Activated CD4-positive, alpha-beta memory T cell treated with anti-CD3 and anti-CD28 coated beads for 36 hours (primary cell): ENCODE measurements at regions not wholly inside any gene's neighbourhood (a gene's known extent, or its start where the extent isn't known, plus 50 kb on each side); places are given as distances from the start of the nearest gene placed in this dataset.

Source experiments
- CTCF ChIA-PET: fragments of 350-600 bp; sonication (Branson Sonifier 250); formaldehyde crosslinking; loops from one replicate; lab custom pipeline; 2021; ENCODE audit warnings: antibody characterized with exemption, inconsistent platforms; lab: Charles Lee
- POLR2A ChIA-PET: fragments of 350-600 bp; sonication (Branson Sonifier 250); formaldehyde crosslinking; loops from one replicate; lab custom pipeline; 2021; ENCODE audit warnings: antibody characterized with exemption; lab: Charles Lee
- DNase-seq: peaks from one replicate; pipeline ENCODE4 v3.0.0-alpha.2; 2020
- H3K27ac Mint-ChIP-seq: one replicate; pipeline ENCODE4 v1.8.0; 2021; ENCODE audit warnings: mixed read lengths
- H3K27me3 Mint-ChIP-seq: one replicate; pipeline ENCODE4 v1.8.0; 2021; ENCODE audit warnings: mixed read lengths
- H3K36me3 Mint-ChIP-seq: one replicate; pipeline ENCODE4 v1.8.0; 2021; ENCODE audit warnings: mixed read lengths
- H3K4me1 Mint-ChIP-seq: one replicate; pipeline ENCODE4 v1.8.0; 2021; ENCODE audit warnings: low read depth, mixed read lengths
- H3K4me3 Mint-ChIP-seq: one replicate; pipeline ENCODE4 v1.8.0; 2021; ENCODE audit warnings: mild to moderate bottlenecking, mixed read lengths
- H3K9me3 Mint-ChIP-seq: one replicate; pipeline ENCODE4 v1.8.0; 2021; ENCODE audit warnings: mixed read lengths
- intact Hi-C: fragments of 100-400 bp; cut with micrococcal nuclease; formaldehyde crosslinking; loops from one replicate; pipeline ENCODE4 v1.15.1; 2023

GRCh38 chr3:193901007-193901406 is 234.9 kb upstream of the HES1 start:
- Mint-ChIP-seq H3K4me3 (no peak overlapping the region), H3K4me1 (no peaks in the 10 kb centered on the region), H3K36me3 (no peaks in the 10 kb centered on the region), H3K9me3 (peaks cover 6% of the 10 kb centered on the region), H3K27ac (no peak overlapping the region), H3K27me3 (peaks cover 3% of the 10 kb centered on the region)
- CTCF ChIA-PET: no interaction called here
- POLR2A ChIA-PET: no interaction called here
- intact Hi-C loops: no loop called here
- no peak for DNase-seq

DNA sequence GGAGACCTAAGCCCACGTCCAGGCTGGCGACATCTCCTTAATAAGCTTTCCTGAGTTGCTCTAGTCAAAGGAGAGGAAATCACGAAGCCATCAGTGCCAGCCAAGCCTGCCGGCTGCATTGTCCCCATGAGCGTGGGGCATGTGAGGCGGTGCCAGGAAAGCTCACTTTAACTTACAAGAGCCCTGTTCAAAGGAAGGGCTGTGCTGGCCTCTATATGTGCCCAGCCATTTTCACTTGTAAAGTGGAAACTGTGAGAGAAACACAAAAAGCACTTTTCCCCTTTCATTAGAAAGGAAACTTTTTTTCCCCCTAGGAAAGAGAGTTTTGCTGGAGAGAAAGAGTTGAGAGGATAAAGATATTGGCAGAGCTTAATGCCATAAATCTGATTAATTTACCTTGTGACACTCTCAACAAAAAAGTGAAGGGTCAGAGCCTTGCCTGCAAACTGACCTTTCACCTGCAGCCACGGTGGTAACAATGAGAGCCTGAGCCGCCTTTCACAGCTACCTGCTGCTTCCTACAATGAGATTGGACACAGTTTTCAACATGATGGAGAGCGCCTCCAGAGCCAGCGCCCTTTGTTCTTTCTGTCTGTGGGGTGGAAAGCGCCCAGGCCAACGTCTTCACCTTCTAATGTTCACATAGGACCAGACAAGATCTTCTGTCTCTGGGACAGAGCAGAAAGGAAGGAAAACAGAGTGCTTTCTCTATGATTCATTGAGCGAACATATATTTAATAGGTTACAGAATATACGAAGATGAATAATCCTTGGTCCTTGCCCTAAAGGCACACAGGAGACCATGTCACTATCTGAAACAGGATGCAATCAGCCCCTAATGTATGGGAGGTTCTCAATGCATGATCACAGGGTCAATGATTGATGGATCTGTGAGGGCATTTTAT is 233.1 kb upstream of the HES1 start:
- H3K9me3 Mint-ChIP-seq: peaks cover 9% of the 10 kb centered on the region
- DNase-seq: no peak
- H3K4me3 Mint-ChIP-seq: no peak overlapping the region
- no peaks in the 10 kb centered on the region for H3K36me3 Mint-ChIP-seq
- no peaks in the 10 kb centered on the region for H3K4me1 Mint-ChIP-seq
- peaks cover 3% of the 10 kb centered on the region for H3K27me3 Mint-ChIP-seq
- H3K27ac Mint-ChIP-seq: no peak overlapping the region
- intact Hi-C loops: no loop called here
- ChIA-PET POLR2A (no interaction called here), CTCF (interaction anchor here (1.2 kb wide), 1 partner anchor 413 kb away, joined by 5 read pairs; no protein-coding TSS in a partner anchor)

DNA sequence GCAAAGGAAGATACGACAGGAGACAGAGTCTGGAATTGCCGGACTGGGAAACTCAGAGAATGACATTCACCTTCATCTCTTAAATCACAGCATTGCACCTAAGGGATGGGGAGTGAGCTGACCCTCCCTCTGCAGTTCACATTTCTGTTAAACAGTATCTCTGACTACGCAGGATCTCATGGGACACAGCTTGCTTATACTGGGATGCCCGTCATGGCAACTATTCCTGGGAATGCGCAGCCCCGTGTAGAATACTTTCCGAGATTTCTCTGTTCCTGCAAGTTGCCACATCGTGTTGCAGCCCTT is 232.5 kb upstream of the HES1 start:
- Mint-ChIP-seq H3K9me3 (peaks cover 15% of the 10 kb centered on the region), H3K4me1 (no peaks in the 10 kb centered on the region), H3K4me3 (no peak overlapping the region), H3K27ac (no peak overlapping the region), H3K27me3 (peaks cover 3% of the 10 kb centered on the region), H3K36me3 (peaks cover 4% of the 10 kb centered on the region)
- no peak for DNase-seq
- ChIA-PET POLR2A (no interaction called here), CTCF (no interaction called here)
- intact Hi-C loops: no loop called here

- H3K27me3 Mint-ChIP-seq: peaks cover 3% of the 10 kb centered on the region
- H3K36me3 Mint-ChIP-seq: peaks cover 4% of the 10 kb centered on the region
- peaks cover 18% of the 10 kb centered on the region for H3K9me3 Mint-ChIP-seq
- CTCF ChIA-PET: no interaction called here
- POLR2A ChIA-PET: no interaction called here
- no peaks in the 10 kb centered on the region for H3K4me1 Mint-ChIP-seq
- intact Hi-C loops: no loop called here
- no peak for DNase-seq
- H3K4me3 Mint-ChIP-seq: no peak overlapping the region
- no peak overlapping the region for H3K27ac Mint-ChIP-seq
Observed at GRCh38 chr3:193903966-193904365, 232.0 kb upstream of the HES1 start.

- POLR2A ChIA-PET: no interaction called here
- no peak overlapping the region for H3K27ac Mint-ChIP-seq
- CTCF ChIA-PET: no interaction called here
- peaks cover 2% of the 10 kb centered on the region for H3K27me3 Mint-ChIP-seq
- DNase-seq: no peak
- H3K4me1 Mint-ChIP-seq: peaks cover 11% of the 10 kb centered on the region
- intact Hi-C loops: no loop called here
- H3K9me3 Mint-ChIP-seq: peaks cover 17% of the 10 kb centered on the region
- no peak overlapping the region for H3K4me3 Mint-ChIP-seq
- peaks cover 4% of the 10 kb centered on the region for H3K36me3 Mint-ChIP-seq
Observed at GRCh38 chr3:193905541-193906396, 230.2 kb upstream of the HES1 start.

DNA sequence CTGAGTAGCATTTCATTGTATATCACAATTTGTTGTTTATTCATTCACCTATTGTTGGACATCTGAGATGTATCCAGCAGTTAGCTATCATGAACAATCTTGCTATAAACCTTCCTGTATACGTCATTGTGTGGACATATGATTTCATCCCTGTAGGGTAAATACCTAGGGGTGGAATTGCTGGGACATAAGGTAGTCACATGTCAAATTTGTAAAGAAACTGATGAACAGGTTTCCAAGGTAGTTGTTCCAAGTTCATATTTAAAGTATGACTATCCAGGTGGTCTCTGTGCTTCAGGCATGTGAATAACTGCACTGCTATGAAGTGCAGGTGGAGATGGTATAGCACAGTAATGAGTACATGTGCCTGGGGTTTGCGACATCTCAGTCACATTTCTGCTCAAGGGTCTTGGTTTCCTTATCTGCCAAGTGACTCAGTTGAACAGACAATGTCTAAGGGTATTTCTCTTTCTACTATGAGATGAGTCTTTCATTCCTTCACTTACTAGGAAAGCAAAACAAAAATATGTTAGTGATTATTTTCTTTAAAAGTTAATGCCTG is 229.0 kb upstream of the HES1 start:
- no peak overlapping the region for H3K4me3 Mint-ChIP-seq
- peaks cover 12% of the 10 kb centered on the region for H3K9me3 Mint-ChIP-seq
- H3K4me1 Mint-ChIP-seq: peaks cover 19% of the 10 kb centered on the region
- ChIA-PET POLR2A (no interaction called here), CTCF (no interaction called here)
- intact Hi-C loops: no loop called here
- H3K27ac Mint-ChIP-seq: no peak overlapping the region
- DNase-seq: no peak
- H3K36me3 Mint-ChIP-seq: peaks cover 4% of the 10 kb centered on the region
- H3K27me3 Mint-ChIP-seq: peaks cover 1% of the 10 kb centered on the region

DNA sequence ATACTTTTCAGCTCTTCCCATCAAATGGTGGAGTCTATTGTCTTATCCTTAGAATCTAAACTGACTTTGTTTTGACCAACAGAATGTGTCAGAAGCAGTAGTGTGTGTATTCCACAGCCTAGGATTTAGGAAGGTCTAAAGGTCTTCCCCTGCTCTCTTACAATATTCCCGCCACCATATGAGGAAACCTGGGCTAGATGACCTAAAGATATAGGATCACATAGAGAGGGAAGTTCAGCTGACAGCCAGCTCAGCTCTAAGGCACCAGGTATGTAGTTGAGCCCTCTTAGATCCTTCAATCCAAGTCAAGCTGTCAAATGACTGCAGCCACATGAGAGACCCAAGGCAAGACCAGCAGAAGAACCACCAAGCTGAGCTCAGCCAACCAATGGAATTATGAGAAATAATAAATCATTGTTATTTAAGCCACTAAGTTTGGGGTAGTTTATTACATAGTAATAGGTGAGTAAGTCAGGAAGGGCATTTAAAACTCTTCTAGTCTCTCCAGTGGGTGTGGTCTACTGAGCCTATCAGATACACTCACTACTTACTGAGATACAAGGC is 227.7 kb upstream of the HES1 start:
- intact Hi-C loops: no loop called here

GRCh38 chr3:193909387-193909786 is 226.6 kb upstream of the HES1 start:
- H3K4me1 Mint-ChIP-seq: peaks cover 21% of the 10 kb centered on the region
- no peak for DNase-seq
- H3K36me3 Mint-ChIP-seq: peaks cover 4% of the 10 kb centered on the region
- H3K27ac Mint-ChIP-seq: no peak overlapping the region
- intact Hi-C loops: no loop called here
- H3K9me3 Mint-ChIP-seq: peaks cover 12% of the 10 kb centered on the region
- H3K27me3 Mint-ChIP-seq: no peaks in the 10 kb centered on the region
- CTCF ChIA-PET: no interaction called here
- POLR2A ChIA-PET: no interaction called here
- no peak overlapping the region for H3K4me3 Mint-ChIP-seq

More for the DNA sequence above, 227.7 kb upstream of the HES1 start:
- H3K27ac Mint-ChIP-seq: no peak overlapping the region
- ChIA-PET POLR2A (no interaction called here), CTCF (no interaction called here)
- peaks cover 1% of the 10 kb centered on the region for H3K27me3 Mint-ChIP-seq
- H3K9me3 Mint-ChIP-seq: peaks cover 12% of the 10 kb centered on the region
- H3K36me3 Mint-ChIP-seq: peaks cover 4% of the 10 kb centered on the region
- no peak overlapping the region for H3K4me3 Mint-ChIP-seq
- peaks cover 21% of the 10 kb centered on the region for H3K4me1 Mint-ChIP-seq
- no peak for DNase-seq

DNA sequence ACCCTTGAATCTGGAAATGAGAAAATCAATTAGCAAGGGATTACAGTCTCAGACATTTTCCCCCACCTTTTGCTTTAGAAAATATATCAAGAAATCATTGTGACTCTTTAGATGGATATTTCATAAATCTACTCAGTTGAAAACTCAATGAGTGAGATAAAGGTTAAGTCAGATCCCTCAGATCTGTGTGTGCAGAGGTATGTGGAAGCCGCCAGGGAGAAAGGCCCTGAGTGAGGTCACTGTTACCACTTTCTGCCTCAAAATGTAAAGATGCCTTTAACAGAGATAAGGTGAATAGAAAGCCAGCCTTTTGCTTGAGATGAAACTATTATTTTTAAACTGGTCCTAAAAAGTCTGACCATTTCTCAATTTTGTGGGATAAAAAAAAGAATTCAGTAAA is 225.6 kb upstream of the HES1 start:
- no peak for DNase-seq
- H3K27me3 Mint-ChIP-seq: no peaks in the 10 kb centered on the region
- H3K9me3 Mint-ChIP-seq: peaks cover 12% of the 10 kb centered on the region
- H3K27ac Mint-ChIP-seq: no peak overlapping the region
- POLR2A ChIA-PET: no interaction called here
- peaks cover 4% of the 10 kb centered on the region for H3K36me3 Mint-ChIP-seq
- CTCF ChIA-PET: no interaction called here
- no peak overlapping the region for H3K4me3 Mint-ChIP-seq
- H3K4me1 Mint-ChIP-seq: peaks cover 21% of the 10 kb centered on the region
- intact Hi-C loops: loop anchor here (2.0 kb wide), 1 partner anchor 54 kb away; no protein-coding TSS in a partner anchor

DNA sequence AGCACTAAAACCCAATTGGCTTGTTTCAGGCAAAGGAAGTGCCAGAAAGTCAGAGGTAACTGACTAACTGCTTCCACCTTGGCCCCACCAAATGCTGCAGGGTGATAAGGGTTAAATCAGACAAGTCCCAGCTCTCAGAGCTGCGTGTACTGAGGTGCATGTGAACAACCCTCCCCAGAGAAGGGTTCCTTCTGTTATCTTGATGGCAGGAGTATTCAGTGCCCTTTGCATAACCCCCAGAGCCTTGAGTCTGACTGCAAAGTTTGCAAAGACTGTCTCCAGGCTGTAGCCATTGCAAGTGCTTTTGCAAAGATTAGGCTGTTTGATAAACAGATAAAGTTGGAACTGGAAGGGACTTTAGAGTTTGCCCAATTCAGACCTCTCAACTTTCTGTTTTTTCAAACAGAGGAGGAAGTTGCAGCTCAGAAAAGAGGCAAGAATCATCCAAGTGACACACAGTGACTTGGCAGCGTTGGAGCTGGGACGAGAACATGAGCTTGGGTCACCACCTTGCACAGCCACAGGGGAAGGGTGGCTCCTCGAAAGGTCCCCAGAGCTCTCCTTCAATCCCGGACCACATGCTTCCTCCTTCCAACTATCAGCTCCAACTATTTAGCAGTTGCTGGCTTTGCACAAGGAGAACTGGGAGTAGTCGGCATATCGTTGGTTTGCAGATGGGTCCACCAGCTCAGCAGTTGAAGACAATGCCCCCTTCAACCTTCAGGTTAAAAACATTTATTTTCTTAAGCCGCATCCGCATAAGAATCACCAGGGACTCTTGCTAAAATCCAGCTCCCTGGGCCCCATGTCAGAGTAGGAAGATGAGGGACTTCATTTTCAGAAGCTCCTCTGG is 224.8 kb upstream of the HES1 start:
- H3K9me3 Mint-ChIP-seq: peaks cover 12% of the 10 kb centered on the region
- H3K27ac Mint-ChIP-seq: no peak overlapping the region
- peaks cover 4% of the 10 kb centered on the region for H3K36me3 Mint-ChIP-seq
- intact Hi-C loops: loop anchor here (2.0 kb wide), 1 partner anchor 54 kb away; no protein-coding TSS in a partner anchor
- ChIA-PET POLR2A (no interaction called here), CTCF (no interaction called here)
- peak; percentile 29 for DNase-seq
- H3K4me3 Mint-ChIP-seq: no peak overlapping the region
- H3K4me1 Mint-ChIP-seq: peaks cover 21% of the 10 kb centered on the region
- H3K27me3 Mint-ChIP-seq: no peaks in the 10 kb centered on the region

GRCh38 chr3:193911784-193912340 is 224.1 kb upstream of the HES1 start:
- peak overlapping the region; percentile 7 for H3K27ac Mint-ChIP-seq
- peaks cover 4% of the 10 kb centered on the region for H3K36me3 Mint-ChIP-seq
- H3K9me3 Mint-ChIP-seq: peaks cover 12% of the 10 kb centered on the region
- intact Hi-C loops: loop anchor here (2.0 kb wide), 1 partner anchor 53 kb away; no protein-coding TSS in a partner anchor
- DNase-seq: no peak
- POLR2A ChIA-PET: no interaction called here
- peaks cover 21% of the 10 kb centered on the region for H3K4me1 Mint-ChIP-seq
- H3K27me3 Mint-ChIP-seq: no peaks in the 10 kb centered on the region
- H3K4me3 Mint-ChIP-seq: no peak overlapping the region
- CTCF ChIA-PET: no interaction called here
